ENCODE measurements at regions not wholly inside any gene's neighbourhood (a gene's known extent, or its start where the extent isn't known, plus 50 kb on each side); places are given as distances from the start of the nearest gene placed in this dataset.

- DNase-seq, result no peak
Observed at GRCh38 chr1:209208648-209209047, 374.9 kb upstream of the CAMK1G start.

- no peak for DNase-seq
Observed at GRCh38 chr1:209213989-209214388, 369.5 kb upstream of the CAMK1G start.

GRCh38 chr1:209215826-209216225 lies 367.7 kb upstream of the CAMK1G start:
- no peak for DNase-seq

- no peak for DNase-seq
Observed at GRCh38 chr1:209218113-209218512, 365.4 kb upstream of the CAMK1G start.

- DNase-seq, result no peak
Observed at GRCh38 chr1:209218981-209219380, 364.5 kb upstream of the CAMK1G start.

GRCh38 chr1:209219791-209220524 lies 363.6 kb upstream of the CAMK1G start:
- DNase-seq, result peak in 8 of 51 donors; percentile 6 to 40 (median 12)

GRCh38 chr1:209222826-209223225 lies 360.7 kb upstream of the CAMK1G start:
- DNase-seq, result no peak

GRCh38 chr1:209223791-209224190 lies 359.7 kb upstream of the CAMK1G start:
- no peak for DNase-seq

- no peak for DNase-seq
Observed at GRCh38 chr1:209224886-209225285, 358.6 kb upstream of the CAMK1G start.

- DNase-seq, result no peak
Observed at GRCh38 chr1:209227171-209227570, 356.3 kb upstream of the CAMK1G start.

GRCh38 chr1:209227941-209228340 lies 355.6 kb upstream of the CAMK1G start:
- no peak for DNase-seq

GRCh38 chr1:209229494-209230061 lies 353.9 kb upstream of the CAMK1G start:
- DNase-seq, result no peak

- DNase-seq, result no peak
Observed at GRCh38 chr1:209230314-209230713, 353.2 kb upstream of the CAMK1G start.

- no peak for DNase-seq
Observed at GRCh38 chr1:209231476-209232156, 351.9 kb upstream of the CAMK1G start.

GRCh38 chr1:209232197-209232596 lies 351.3 kb upstream of the CAMK1G start:
- no peak for DNase-seq

- DNase-seq, result no peak
Observed at GRCh38 chr1:209232759-209233158, 350.8 kb upstream of the CAMK1G start.

- no peak for DNase-seq
Observed at GRCh38 chr1:209235166-209235565, 348.3 kb upstream of the CAMK1G start.

GRCh38 chr1:209238356-209238755 lies 345.2 kb upstream of the CAMK1G start:
- DNase-seq, result no peak

- DNase-seq, result no peak
Observed at GRCh38 chr1:209240351-209240750, 343.2 kb upstream of the CAMK1G start.

- DNase-seq, result no peak
Observed at GRCh38 chr1:209241487-209241886, 342.0 kb upstream of the CAMK1G start.

- peak in 23 of 51 donors; percentile 1 to 62 (median 8) for DNase-seq
Observed at GRCh38 chr1:209248649-209249279, 334.8 kb upstream of the CAMK1G start.

GRCh38 chr1:209249280-209249670 lies 334.2 kb upstream of the CAMK1G start:
- DNase-seq, result no peak

All from hypothalamus (tissue), 51 donors.